OCI-LY1 (cell line): ENCODE measurements at regions not wholly inside any gene's neighbourhood (a gene's known extent, or its start where the extent isn't known, plus 50 kb on each side); places are given as distances from the start of the nearest gene placed in this dataset.

Experiments used
- H2AFZ ChIP-seq: fragments of 200-600 bp; sonication (generic), shearing (Covaris generic); 2 replicates; pipeline ENCODE4 v1.6.0; 2014; ENCODE audit warnings: antibody characterized with exemption, mild to moderate bottlenecking, low read length
- H3F3A ChIP-seq: fragments of 200-600 bp; sonication (generic), shearing (Covaris generic); 2 replicates; pipeline ENCODE4 v1.6.0; 2014; ENCODE audit warnings: mild to moderate bottlenecking, antibody characterized with exemption, low read length, moderate library complexity; ENCODE audit not compliant: insufficient read depth
- H3K27ac ChIP-seq: fragments of 200-600 bp; sonication (generic); 2 replicates; pipeline ENCODE4 v1.5.1; 2014; ENCODE audit warnings: low read length, mixed run types, mild to moderate bottlenecking, low read depth; ENCODE audit not compliant: poor library complexity, severe bottlenecking
- H3K27me3 ChIP-seq: fragments of 200-600 bp; sonication (generic); 2 replicates; pipeline ENCODE4 v1.6.0; 2014; ENCODE audit warnings: antibody characterized with exemption, mild to moderate bottlenecking, low read length, moderate library complexity; ENCODE audit not compliant: insufficient read depth
- H3K36me3 ChIP-seq: fragments of 200-600 bp; sonication (generic); 2 replicates; pipeline ENCODE4 v1.6.1; 2014; ENCODE audit warnings: mild to moderate bottlenecking, antibody characterized with exemption, low read length, moderate library complexity, mixed read lengths; ENCODE audit not compliant: insufficient read depth
- H3K4me1 ChIP-seq: fragments of 200-600 bp; sonication (generic); 2 replicates; pipeline ENCODE4 v1.5.1; 2014; ENCODE audit warnings: mild to moderate bottlenecking, low read length, moderate library complexity; ENCODE audit not compliant: insufficient read depth, severe bottlenecking
- H3K4me2 ChIP-seq: fragments of 200-600 bp; sonication (generic), shearing (Covaris generic); 2 replicates; pipeline ENCODE4 v1.6.1; 2014; ENCODE audit warnings: low read length
- H3K4me3 ChIP-seq: fragments of 200-600 bp; sonication (generic); 2 replicates; pipeline ENCODE4 v1.5.1; 2014; ENCODE audit warnings: low read length, low read depth, mild to moderate bottlenecking, mixed read lengths; ENCODE audit not compliant: poor library complexity, severe bottlenecking
- H3K79me2 ChIP-seq: fragments of 200-600 bp; shearing (Covaris generic); 2 replicates; pipeline ENCODE4 v1.6.1; 2016; ENCODE audit warnings: mixed run types, low read length, mixed read lengths; ENCODE audit not compliant: insufficient read depth
- H3K9ac ChIP-seq: fragments of 200-600 bp; sonication (generic), shearing (Covaris generic); 2 replicates; pipeline ENCODE4 v1.6.1; 2014; ENCODE audit warnings: mild to moderate bottlenecking, low read length, mixed read lengths
- H3K9me2 ChIP-seq: fragments of 200-600 bp; sonication (generic), shearing (Covaris generic); 2 replicates; pipeline ENCODE4 v1.6.1; 2014; ENCODE audit warnings: low read depth, mild to moderate bottlenecking, low read length, mixed read lengths
- H3K9me3 ChIP-seq: fragments of 200-600 bp; shearing (Covaris generic); 2 replicates; pipeline ENCODE4 v1.6.1; 2014; ENCODE audit warnings: low read length, mixed read lengths
- H4K20me1 ChIP-seq: fragments of 200-600 bp; sonication (generic), shearing (Covaris generic); 2 replicates; pipeline ENCODE4 v1.6.0; 2016; ENCODE audit warnings: mild to moderate bottlenecking, low read length; ENCODE audit not compliant: insufficient read depth
- EZH2 ChIP-seq: fragments of 200-600 bp; sonication (generic), shearing (Covaris generic); IDR thresholded peaks from 2 replicates; pipeline ENCODE4 v1.8.0; 2017; ENCODE audit warnings: borderline replicate concordance, mixed run types, mild to moderate bottlenecking, antibody characterized with exemption, low read length, moderate library complexity, mixed read lengths
- TF ChIP-seq, protein P1 (sequence below): fragments of 200-600 bp; sonication (generic), shearing (Covaris generic); IDR thresholded peaks from 2 replicates; pipeline ENCODE4 v1.5.1; 2017; ENCODE audit warnings: mild to moderate bottlenecking, antibody characterized with exemption, low read length, moderate library complexity, mixed read lengths

DNA sequence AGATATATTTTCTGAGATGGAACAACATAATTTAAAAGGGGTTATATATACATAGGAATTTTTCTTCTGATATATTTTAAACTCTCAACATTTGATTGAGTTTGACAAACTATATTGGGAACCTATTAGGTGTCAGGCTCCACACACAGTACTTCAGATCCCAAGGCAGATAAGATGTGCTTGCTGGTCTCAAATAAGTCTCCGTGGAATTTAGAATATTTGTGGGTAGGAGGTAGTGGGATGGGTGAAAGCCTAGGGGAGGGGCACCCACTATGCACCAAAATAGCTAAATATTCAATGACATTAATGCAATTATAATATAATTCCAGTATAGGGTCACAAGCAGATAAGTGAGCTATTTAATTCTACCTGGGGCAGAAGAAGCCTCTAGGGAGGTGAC is 81.5 kb downstream of the ARL4A start:
- Histone ChIP-seq H3K4me3 (no peak overlapping the region), H3K9me2 (no peaks in the 10 kb centered on the region), H3K27me3 (no peaks in the 10 kb centered on the region), H4K20me1 (no peaks in the 10 kb centered on the region), H2AFZ (no peak overlapping the region), H3K9ac (no peak overlapping the region), H3K4me2 (no peak overlapping the region), H3K36me3 (no peaks in the 10 kb centered on the region), H3K79me2 (no peaks in the 10 kb centered on the region), H3K9me3 (no peaks in the 10 kb centered on the region), H3K27ac (no peak overlapping the region), H3F3A (no peaks in the 10 kb centered on the region), H3K4me1 (no peaks in the 10 kb centered on the region)
- TF ChIP-seq EZH2 = no peak
- TF ChIP-seq, protein P1, sequence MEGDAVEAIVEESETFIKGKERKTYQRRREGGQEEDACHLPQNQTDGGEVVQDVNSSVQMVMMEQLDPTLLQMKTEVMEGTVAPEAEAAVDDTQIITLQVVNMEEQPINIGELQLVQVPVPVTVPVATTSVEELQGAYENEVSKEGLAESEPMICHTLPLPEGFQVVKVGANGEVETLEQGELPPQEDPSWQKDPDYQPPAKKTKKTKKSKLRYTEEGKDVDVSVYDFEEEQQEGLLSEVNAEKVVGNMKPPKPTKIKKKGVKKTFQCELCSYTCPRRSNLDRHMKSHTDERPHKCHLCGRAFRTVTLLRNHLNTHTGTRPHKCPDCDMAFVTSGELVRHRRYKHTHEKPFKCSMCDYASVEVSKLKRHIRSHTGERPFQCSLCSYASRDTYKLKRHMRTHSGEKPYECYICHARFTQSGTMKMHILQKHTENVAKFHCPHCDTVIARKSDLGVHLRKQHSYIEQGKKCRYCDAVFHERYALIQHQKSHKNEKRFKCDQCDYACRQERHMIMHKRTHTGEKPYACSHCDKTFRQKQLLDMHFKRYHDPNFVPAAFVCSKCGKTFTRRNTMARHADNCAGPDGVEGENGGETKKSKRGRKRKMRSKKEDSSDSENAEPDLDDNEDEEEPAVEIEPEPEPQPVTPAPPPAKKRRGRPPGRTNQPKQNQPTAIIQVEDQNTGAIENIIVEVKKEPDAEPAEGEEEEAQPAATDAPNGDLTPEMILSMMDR = no peak

DNA sequence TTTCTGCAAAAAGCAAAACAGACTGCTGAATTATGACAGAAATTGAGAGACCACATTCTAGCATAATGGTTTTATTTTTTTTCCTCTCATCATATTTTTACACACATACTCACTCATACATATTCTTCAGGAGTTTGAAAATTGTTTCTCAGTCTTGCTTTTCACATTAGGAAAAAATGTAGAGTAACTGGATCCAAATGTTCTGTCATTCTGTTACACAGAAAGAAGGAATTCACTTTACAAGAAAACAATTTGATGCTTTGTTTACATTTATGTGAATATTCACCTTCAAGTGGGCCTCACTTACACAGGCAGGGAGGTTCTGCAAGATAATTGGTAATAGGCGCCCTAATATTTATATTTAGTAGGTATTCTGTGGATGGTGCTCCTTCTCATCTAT is 82.0 kb downstream of the ARL4A start:
- Histone ChIP-seq H3K4me3 (no peak overlapping the region), H3K27me3 (no peaks in the 10 kb centered on the region), H3K27ac (no peak overlapping the region), H4K20me1 (no peaks in the 10 kb centered on the region), H3K4me1 (no peaks in the 10 kb centered on the region), H3K36me3 (no peaks in the 10 kb centered on the region), H2AFZ (no peak overlapping the region), H3K9me2 (no peaks in the 10 kb centered on the region), H3K9ac (no peak overlapping the region), H3F3A (no peaks in the 10 kb centered on the region), H3K4me2 (no peak overlapping the region), H3K9me3 (no peaks in the 10 kb centered on the region), H3K79me2 (no peaks in the 10 kb centered on the region)
- TF ChIP-seq EZH2 = no peak
- TF ChIP-seq, protein P1 = no peak

DNA sequence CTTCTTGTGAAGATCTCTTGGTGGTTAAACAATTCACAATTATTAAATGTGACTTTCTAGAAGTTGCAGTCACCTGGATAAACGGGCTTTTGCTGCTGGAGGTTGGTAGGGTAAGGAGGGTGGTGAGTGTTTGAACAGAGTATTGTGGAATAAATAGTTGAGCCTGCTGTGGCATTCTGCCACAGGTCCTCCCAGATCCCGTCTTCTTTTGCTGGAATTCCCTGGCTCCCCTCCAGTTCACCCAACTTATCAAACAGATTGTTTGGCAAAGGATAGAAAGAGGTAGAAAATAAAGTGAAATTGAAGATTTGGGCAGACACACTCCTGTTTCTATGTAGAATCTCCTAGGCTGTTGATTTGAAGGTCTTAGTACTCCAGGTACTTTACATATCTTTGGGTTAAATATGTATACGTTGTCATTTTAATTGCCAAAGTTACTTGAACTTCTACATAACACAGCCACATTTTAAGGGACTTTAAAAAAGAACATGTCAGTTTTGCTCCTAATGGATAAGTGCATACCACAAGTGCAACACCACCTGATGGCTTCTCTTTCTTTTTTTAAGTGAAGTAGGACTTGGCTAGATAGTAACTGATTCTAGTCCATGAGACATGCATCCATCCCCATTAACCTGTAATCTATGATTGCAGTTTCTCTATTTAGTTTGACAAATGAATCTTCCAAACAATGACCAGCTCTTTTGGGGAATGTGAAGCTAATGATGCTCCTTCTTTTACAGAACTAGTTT is 83.0 kb downstream of the ARL4A start:
- no peaks in the 10 kb centered on the region for H3K9me3 ChIP-seq
- H3K9ac ChIP-seq = no peak overlapping the region

More for the DNA sequence above, 83.0 kb downstream of the ARL4A start:
- H3F3A ChIP-seq = no peaks in the 10 kb centered on the region
- H3K9me2 ChIP-seq = no peaks in the 10 kb centered on the region
- TF ChIP-seq, protein P1 = no peak
- no peak for TF ChIP-seq EZH2
- no peak overlapping the region for H3K4me2 ChIP-seq
- no peak overlapping the region for H3K27ac ChIP-seq
- no peak overlapping the region for H2AFZ ChIP-seq
- no peaks in the 10 kb centered on the region for H3K27me3 ChIP-seq
- H4K20me1 ChIP-seq = no peaks in the 10 kb centered on the region
- H3K4me3 ChIP-seq = no peak overlapping the region
- no peaks in the 10 kb centered on the region for H3K79me2 ChIP-seq
- H3K36me3 ChIP-seq = no peaks in the 10 kb centered on the region
- no peaks in the 10 kb centered on the region for H3K4me1 ChIP-seq
